ENCODE measurements at regions not wholly inside any gene's neighbourhood (a gene's known extent, or its start where the extent isn't known, plus 50 kb on each side); places are given as distances from the start of the nearest gene placed in this dataset.

GRCh38 chr6:4322846-4323309 is 187.5 kb upstream of the ECI2 start (continued):
- TF ChIP-seq FOXK2 (conservative IDR thresholded peaks at IDR 0.05 in 1 of 2, IDR thresholded peaks at IDR 0.05 in 1 of 2; ENCODE audit: low read depth in 2 of 2): peak in 1 of 2 experiments; percentile 26; a peak in 2 of 4 replicates
- no peak for TF ChIP-seq ZNF79 (CRISPR knock-in tag; IDR thresholded peaks at IDR 0.05; ENCODE audit: low read depth)
- TF ChIP-seq NFE2L1 (tag; IDR thresholded peaks at IDR 0.05; ENCODE audit: borderline replicate concordance, low read depth): no peak
- TF ChIP-seq ETS1 (conservative IDR thresholded peaks at IDR 0.05; ENCODE audit: control insufficient read depth, low read depth, low read length): no peak
- TF ChIP-seq NONO (IDR thresholded peaks at IDR 0.05; ENCODE audit: low read depth in 2 of 2, low read length in 1 of 2): no peak
- TF ChIP-seq PREB (CRISPR knock-in tag; IDR thresholded peaks at IDR 0.05): no peak
- TF ChIP-seq EP300 (IDR thresholded peaks at IDR 0.05; ENCODE audit: low read length): peak; percentile 79
- TF ChIP-seq RBFOX2 (IDR thresholded peaks at IDR 0.05; ENCODE audit: low read depth, low read length): no peak
- peak; percentile 96 for TF ChIP-seq SOX6 (IDR thresholded peaks at IDR 0.05)
- peak; percentile 87 for TF ChIP-seq ZNF589 (CRISPR knock-in tag; IDR thresholded peaks at IDR 0.05; ENCODE audit: low read depth)
- no peak for TF ChIP-seq BMI1 (IDR thresholded peaks at IDR 0.05; ENCODE audit: low read length)
- TF ChIP-seq STAG1 (CRISPR knock-in tag; IDR thresholded peaks at IDR 0.05; ENCODE audit: borderline replicate concordance): no peak
- no peak for TF ChIP-seq ZNF124 (CRISPR knock-in tag; IDR thresholded peaks at IDR 0.05)
- no peak for TF ChIP-seq BDP1 (IDR thresholded peaks at IDR 0.05; ENCODE audit: insufficient read depth, insufficient read length)
- TF ChIP-seq ARID4B (CRISPR knock-in tag; IDR thresholded peaks at IDR 0.05): no peak
- no peak for TF ChIP-seq RBM34 (IDR thresholded peaks at IDR 0.05; ENCODE audit: borderline replicate concordance, insufficient read depth, low read length)
- TF ChIP-seq RFX5 (IDR thresholded peaks at IDR 0.05; ENCODE audit: low read depth, low read length): no peak
- TF ChIP-seq SIN3A (IDR thresholded peaks at IDR 0.05; ENCODE audit: borderline replicate concordance in 2 of 2, control insufficient read depth in 1 of 2, low read depth in 2 of 2, low read length in 2 of 2): no peak
- TF ChIP-seq KLF16 (IDR thresholded peaks at IDR 0.05): no peak
- no peak for TF ChIP-seq POLR2G (IDR thresholded peaks at IDR 0.05; ENCODE audit: low read depth, low read length)
- TF ChIP-seq ZNF644 (tag; IDR thresholded peaks at IDR 0.05; ENCODE audit: low read depth): no peak; the same call in 1 of the 2 replicates

Data from K562 (cell line).